ENCODE measurements at regions not wholly inside any gene's neighbourhood (a gene's known extent, or its start where the extent isn't known, plus 50 kb on each side); places are given as distances from the start of the nearest gene placed in this dataset.
A peak's percentile ranks its signal among the peaks of the same experiment; 100 is the strongest.

- TF ChIP-seq CTCF (conservative IDR thresholded peaks at IDR 0.05; ENCODE audit: low read depth, low read length) (peak; percentile 74), EZH2 (IDR thresholded peaks at IDR 0.05; ENCODE audit: low read length, unreplicated experiment) (no peak)
Observed at GRCh38 chr2:163155279-163155883, 316.8 kb upstream of the KCNH7 start.

Measured in PC-3 (cell line).